Astrocyte (in vitro differentiated cells and primary cell): ENCODE measurements at regions not wholly inside any gene's neighbourhood (a gene's known extent, or its start where the extent isn't known, plus 50 kb on each side); places are given as distances from the start of the nearest gene placed in this dataset.

ENCODE experiments used
- DNase-seq: peaks from one replicate; pipeline ENCODE4 v3.0.0-alpha.2; 2010; ENCODE audit warnings: low read depth
- FAIRE-seq: peaks from 2 replicates; lab custom pipeline; 2011; peaks lifted over from hg19 to GRCh38; lab: Jason Lieb, UNC
- H2AFZ ChIP-seq: 2 replicates; pipeline ENCODE4 v1.6.0; 2012; ENCODE audit warnings: low read depth, low read length, inconsistent platforms
- H3K27ac ChIP-seq: 2 replicates; pipeline ENCODE4 v1.5.1; 2011; ENCODE audit warnings: low read depth, low read length, inconsistent platforms
- H3K27me3 ChIP-seq: 2 replicates; pipeline ENCODE4 v1.6.0; 2011; ENCODE audit warnings: low read length, inconsistent platforms; ENCODE audit not compliant: insufficient read depth
- H3K36me3 ChIP-seq: 2 replicates; pipeline ENCODE4 v1.5.1; 2011; ENCODE audit warnings: low read length, inconsistent platforms; ENCODE audit not compliant: insufficient read depth
- H3K4me1 ChIP-seq: 2 replicates; pipeline ENCODE4 v1.5.1; 2011; ENCODE audit warnings: low read length, inconsistent platforms; ENCODE audit not compliant: insufficient read depth
- H3K4me2 ChIP-seq: 2 replicates; pipeline ENCODE4 v1.6.0; 2012; ENCODE audit warnings: low read length, inconsistent platforms
- H3K4me3 ChIP-seq: 2 replicates; pipeline ENCODE4 v1.5.1; 2011; ENCODE audit warnings: low read depth, mild to moderate bottlenecking, low read length, inconsistent platforms; ENCODE audit not compliant: insufficient read depth
- H3K79me2 ChIP-seq: 2 replicates; pipeline ENCODE4 v1.6.0; 2012; ENCODE audit warnings: mild to moderate bottlenecking, low read length, inconsistent platforms; ENCODE audit not compliant: insufficient read depth
- H3K9ac ChIP-seq: 2 replicates; pipeline ENCODE4 v1.6.0; 2012; ENCODE audit warnings: mild to moderate bottlenecking, low read length, inconsistent platforms
- H3K9me3 ChIP-seq: 2 replicates; pipeline ENCODE4 v1.5.1; 2012; ENCODE audit warnings: low read depth, mild to moderate bottlenecking, low read length, inconsistent platforms; ENCODE audit not compliant: insufficient read depth
- H4K20me1 ChIP-seq: 2 replicates; pipeline ENCODE4 v1.6.0; 2012; ENCODE audit warnings: low read length, inconsistent platforms; ENCODE audit not compliant: insufficient read depth
- H3K27ac Mint-ChIP-seq: one replicate; pipeline ENCODE4 v1.8.0; 2021; ENCODE audit warnings: mild to moderate bottlenecking, mixed read lengths; ENCODE audit not compliant: unreplicated experiment
- H3K27me3 Mint-ChIP-seq: one replicate; pipeline ENCODE4 v1.8.0; 2021; ENCODE audit warnings: low read depth, mixed read lengths; ENCODE audit not compliant: unreplicated experiment
- H3K36me3 Mint-ChIP-seq: one replicate; pipeline ENCODE4 v1.8.0; 2021; ENCODE audit warnings: low read depth, mixed read lengths; ENCODE audit not compliant: unreplicated experiment
- H3K4me1 Mint-ChIP-seq: one replicate; pipeline ENCODE4 v1.8.0; 2021; ENCODE audit warnings: low read depth, mixed read lengths; ENCODE audit not compliant: unreplicated experiment
- H3K4me3 Mint-ChIP-seq: one replicate; pipeline ENCODE4 v1.8.0; 2021; ENCODE audit warnings: mild to moderate bottlenecking, moderate library complexity, mixed read lengths; ENCODE audit not compliant: unreplicated experiment
- H3K9me3 Mint-ChIP-seq: one replicate; pipeline ENCODE4 v1.8.0; 2021; ENCODE audit warnings: mild to moderate bottlenecking, mixed read lengths; ENCODE audit not compliant: unreplicated experiment
- CTCF ChIP-seq: IDR thresholded peaks from 2 replicates; pipeline ENCODE4 v1.5.1; 2011; ENCODE audit warnings: low read depth, mild to moderate bottlenecking, inconsistent platforms, low read length, moderate library complexity; ENCODE audit not compliant: insufficient read depth
- EZH2 ChIP-seq: IDR thresholded peaks from 2 replicates; pipeline ENCODE4 v1.6.1; 2012; ENCODE audit warnings: mild to moderate bottlenecking, low read length, inconsistent platforms; ENCODE audit not compliant: insufficient read depth

GRCh38 chr20:5377484-5377883 is 60.7 kb upstream of the PROKR2 start:
- no peaks in the 10 kb centered on the region for H3K9me3 Mint-ChIP-seq

GRCh38 chr20:5376228-5376627 is 59.5 kb upstream of the PROKR2 start:
- Histone ChIP-seq H3K4me1 (no peaks in the 10 kb centered on the region), H2AFZ (no peak overlapping the region), H4K20me1 (no peaks in the 10 kb centered on the region), H3K9me3 (no peaks in the 10 kb centered on the region), H3K9ac (no peak overlapping the region), H3K79me2 (no peaks in the 10 kb centered on the region), H3K4me3 (no peak overlapping the region), H3K27ac (no peak overlapping the region), H3K36me3 (no peaks in the 10 kb centered on the region), H3K4me2 (no peak overlapping the region), H3K27me3 (no peaks in the 10 kb centered on the region)
- Mint-ChIP-seq H3K27ac (no peak overlapping the region), H3K36me3 (no peaks in the 10 kb centered on the region), H3K4me3 (no peak overlapping the region), H3K9me3 (no peaks in the 10 kb centered on the region), H3K4me1 (no peaks in the 10 kb centered on the region), H3K27me3 (peaks cover 12% of the 10 kb centered on the region)
- TF ChIP-seq EZH2 (no peak), CTCF (no peak)
- DNase-seq (no peak), FAIRE-seq (no peak)

More at GRCh38 chr20:5377484-5377883, 60.7 kb upstream of the PROKR2 start:
- Mint-ChIP-seq H3K27me3 (peaks cover 12% of the 10 kb centered on the region), H3K4me3 (no peak overlapping the region), H3K4me1 (no peaks in the 10 kb centered on the region), H3K27ac (no peak overlapping the region), H3K36me3 (no peaks in the 10 kb centered on the region)
- H2AFZ ChIP-seq: no peak overlapping the region
- no peaks in the 10 kb centered on the region for H3K27me3 ChIP-seq
- H3K9ac ChIP-seq: no peak overlapping the region
- no peaks in the 10 kb centered on the region for H3K4me1 ChIP-seq
- TF ChIP-seq CTCF (no peak), EZH2 (no peak)
- no peaks in the 10 kb centered on the region for H3K9me3 ChIP-seq
- DNase-seq (no peak), FAIRE-seq (no peak)
- H3K27ac ChIP-seq: no peak overlapping the region
- H4K20me1 ChIP-seq: no peaks in the 10 kb centered on the region
- no peaks in the 10 kb centered on the region for H3K79me2 ChIP-seq
- H3K36me3 ChIP-seq: no peaks in the 10 kb centered on the region
- H3K4me2 ChIP-seq: no peak overlapping the region
- H3K4me3 ChIP-seq: no peak overlapping the region

- Histone ChIP-seq H3K79me2 (no peaks in the 10 kb centered on the region), H3K4me1 (no peaks in the 10 kb centered on the region), H3K4me3 (no peak overlapping the region), H2AFZ (no peak overlapping the region), H3K9ac (no peak overlapping the region), H3K27ac (no peak overlapping the region), H4K20me1 (no peaks in the 10 kb centered on the region), H3K36me3 (no peaks in the 10 kb centered on the region), H3K27me3 (no peaks in the 10 kb centered on the region), H3K4me2 (no peak overlapping the region), H3K9me3 (no peaks in the 10 kb centered on the region)
- Mint-ChIP-seq H3K4me3 (no peak overlapping the region), H3K9me3 (no peaks in the 10 kb centered on the region), H3K4me1 (no peaks in the 10 kb centered on the region), H3K36me3 (no peaks in the 10 kb centered on the region), H3K27ac (no peak overlapping the region), H3K27me3 (peaks cover 12% of the 10 kb centered on the region)
- DNase-seq (no peak), FAIRE-seq (no peak)
- TF ChIP-seq CTCF (no peak), EZH2 (no peak)
Measured at GRCh38 chr20:5374171-5374570, 57.4 kb upstream of the PROKR2 start.
